ENCODE measurements at regions not wholly inside any gene's neighbourhood (a gene's known extent, or its start where the extent isn't known, plus 50 kb on each side); places are given as distances from the start of the nearest gene placed in this dataset.

DNA sequence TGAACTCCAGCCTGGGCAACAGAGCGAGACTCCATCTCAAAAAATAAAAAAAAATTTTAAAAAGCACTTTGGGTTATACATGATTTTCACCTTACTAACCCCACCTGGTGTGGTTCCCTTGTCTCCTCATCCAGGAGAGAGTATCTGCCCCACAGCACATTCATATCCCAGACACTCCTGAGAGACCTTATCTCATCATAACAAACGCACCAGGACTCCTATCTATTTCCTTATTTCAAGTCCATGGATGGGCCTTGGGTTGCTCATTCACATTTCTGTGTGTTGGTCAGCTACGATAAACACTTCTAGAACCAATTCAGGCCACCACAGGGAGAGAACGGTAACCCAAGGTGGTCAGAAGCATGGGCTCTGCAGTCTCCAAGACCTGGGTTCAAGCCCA lies 88.6 kb upstream of the SPATA12 start:
- H3K27me3 Mint-ChIP-seq = no peaks in the 10 kb centered on the region

DNA sequence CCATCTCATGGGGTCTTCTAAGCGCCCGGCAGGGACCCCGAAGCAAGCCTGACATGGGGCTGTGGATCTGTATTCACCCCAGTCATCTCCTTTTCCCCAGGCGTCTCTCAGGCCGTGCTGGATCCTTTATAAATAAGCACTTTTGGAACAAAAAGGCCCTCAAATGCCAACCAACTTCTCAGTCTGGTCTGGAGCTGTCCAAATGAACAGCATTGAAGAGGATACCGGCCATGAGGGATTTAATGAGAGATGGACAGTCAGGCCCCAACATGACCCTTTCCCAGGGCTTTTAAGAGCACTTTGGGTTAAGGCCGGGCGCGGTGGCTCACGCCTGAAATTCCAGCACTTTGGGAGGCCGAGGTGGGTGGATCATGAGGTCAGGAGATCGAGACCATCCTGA lies 89.2 kb upstream of the SPATA12 start:
- H3K27ac Mint-ChIP-seq = no peak overlapping the region
- POLR2A ChIA-PET = no interaction called here

More for the DNA sequence above, 88.6 kb upstream of the SPATA12 start:
- Mint-ChIP-seq H3K27ac (no peak overlapping the region), H3K9me3 (peaks cover 2% of the 10 kb centered on the region), H3K4me3 (no peak overlapping the region), H3K36me3 (ENCODE audit: low read depth) (no peaks in the 10 kb centered on the region), H3K4me1 (ENCODE audit: low read depth) (peaks cover 8% of the 10 kb centered on the region)
- intact Hi-C loops (cut with micrococcal nuclease) = no loop called here
- ChIA-PET POLR2A (interaction anchor here (1.2 to 1.4 kb wide), 2 partner anchors 13 to 46 kb away, joined by 3 read pairs; no protein-coding TSS in a partner anchor), CTCF (interaction anchor here (0.8 to 3.0 kb wide), 4 partner anchors 16 to 270 kb away, joined by 3 to 21 read pairs (median 5); no protein-coding TSS in a partner anchor)
- ATAC-seq (no peak), DNase-seq (no peak)
- TF ChIP-seq, protein P1, sequence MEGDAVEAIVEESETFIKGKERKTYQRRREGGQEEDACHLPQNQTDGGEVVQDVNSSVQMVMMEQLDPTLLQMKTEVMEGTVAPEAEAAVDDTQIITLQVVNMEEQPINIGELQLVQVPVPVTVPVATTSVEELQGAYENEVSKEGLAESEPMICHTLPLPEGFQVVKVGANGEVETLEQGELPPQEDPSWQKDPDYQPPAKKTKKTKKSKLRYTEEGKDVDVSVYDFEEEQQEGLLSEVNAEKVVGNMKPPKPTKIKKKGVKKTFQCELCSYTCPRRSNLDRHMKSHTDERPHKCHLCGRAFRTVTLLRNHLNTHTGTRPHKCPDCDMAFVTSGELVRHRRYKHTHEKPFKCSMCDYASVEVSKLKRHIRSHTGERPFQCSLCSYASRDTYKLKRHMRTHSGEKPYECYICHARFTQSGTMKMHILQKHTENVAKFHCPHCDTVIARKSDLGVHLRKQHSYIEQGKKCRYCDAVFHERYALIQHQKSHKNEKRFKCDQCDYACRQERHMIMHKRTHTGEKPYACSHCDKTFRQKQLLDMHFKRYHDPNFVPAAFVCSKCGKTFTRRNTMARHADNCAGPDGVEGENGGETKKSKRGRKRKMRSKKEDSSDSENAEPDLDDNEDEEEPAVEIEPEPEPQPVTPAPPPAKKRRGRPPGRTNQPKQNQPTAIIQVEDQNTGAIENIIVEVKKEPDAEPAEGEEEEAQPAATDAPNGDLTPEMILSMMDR (IDR thresholded peaks at IDR 0.05) = no peak

DNA sequence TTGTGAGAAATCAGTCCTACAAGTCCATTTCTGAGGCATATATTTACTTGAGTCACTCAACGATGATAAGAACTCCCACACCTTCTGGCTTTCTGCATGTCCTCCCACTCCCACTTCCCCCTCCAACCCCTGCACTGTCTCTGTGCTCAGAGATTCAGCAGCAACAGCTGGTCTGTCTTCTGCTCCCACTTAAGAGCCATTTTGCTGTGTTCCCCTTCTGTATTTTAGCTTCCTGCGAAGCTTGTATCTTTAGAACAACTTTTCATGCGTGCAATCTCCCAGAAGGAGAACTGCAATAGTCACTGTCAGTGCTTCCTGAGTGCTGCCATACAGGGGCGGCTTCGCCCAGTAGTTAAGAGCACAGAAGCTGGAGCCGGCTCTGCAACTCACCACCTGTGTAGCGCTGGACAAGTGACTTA lies 90.0 kb upstream of the SPATA12 start:
- CTCF ChIA-PET = interaction anchor here (0.7 to 3.0 kb wide), 5 partner anchors 17 to 276 kb away, joined by 3 to 21 read pairs (median 4); no protein-coding TSS in a partner anchor
- Mint-ChIP-seq H3K27ac (no peak overlapping the region), H3K4me3 (no peak overlapping the region), H3K4me1 (ENCODE audit: low read depth) (peaks cover 8% of the 10 kb centered on the region), H3K9me3 (peaks cover 2% of the 10 kb centered on the region), H3K36me3 (ENCODE audit: low read depth) (no peaks in the 10 kb centered on the region), H3K27me3 (no peaks in the 10 kb centered on the region)
- ATAC-seq = no peak
- intact Hi-C loops (cut with micrococcal nuclease) = no loop called here
- TF ChIP-seq, protein P1 (IDR thresholded peaks at IDR 0.05) = no peak
- POLR2A ChIA-PET = interaction anchor here (0.8 to 1.3 kb wide), 3 partner anchors 9 to 33 kb away, joined by 4 read pairs; no protein-coding TSS in a partner anchor
- peak; percentile 20 for DNase-seq

More for the DNA sequence above, 89.2 kb upstream of the SPATA12 start:
- no peak overlapping the region for H3K4me3 Mint-ChIP-seq
- intact Hi-C loops (cut with micrococcal nuclease) = no loop called here
- TF ChIP-seq, protein P1 (IDR thresholded peaks at IDR 0.05) = no peak
- ATAC-seq = no peak
- CTCF ChIA-PET = interaction anchor here (1.4 to 3.0 kb wide), 3 partner anchors 17 to 269 kb away, joined by 3 to 21 read pairs (median 7); no protein-coding TSS in a partner anchor
- peaks cover 2% of the 10 kb centered on the region for H3K9me3 Mint-ChIP-seq
- H3K4me1 Mint-ChIP-seq (ENCODE audit: low read depth) = peaks cover 8% of the 10 kb centered on the region
- H3K36me3 Mint-ChIP-seq (ENCODE audit: low read depth) = no peaks in the 10 kb centered on the region
- H3K27me3 Mint-ChIP-seq = no peaks in the 10 kb centered on the region
- no peak for DNase-seq

DNA sequence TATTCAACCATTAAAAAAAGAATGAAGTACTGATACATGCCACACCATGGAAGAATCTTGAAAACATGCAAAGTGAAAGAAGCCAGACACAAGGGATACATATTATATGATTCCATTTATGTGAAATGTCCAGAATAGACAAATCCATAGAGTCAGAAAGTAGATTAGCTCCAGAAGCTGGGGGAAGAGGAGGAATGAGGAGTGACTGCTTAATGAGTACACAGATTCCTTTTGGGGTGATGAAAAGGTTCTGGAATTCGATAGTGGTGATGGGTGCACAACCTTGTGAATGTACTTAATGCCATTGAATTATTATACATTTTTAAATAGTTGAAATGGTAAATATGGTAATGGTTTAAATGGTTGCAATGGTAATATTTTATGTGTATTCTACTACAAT lies 90.6 kb upstream of the SPATA12 start:
- TF ChIP-seq, protein P1 (IDR thresholded peaks at IDR 0.05) = no peak
- no peak overlapping the region for H3K27ac Mint-ChIP-seq
- intact Hi-C loops (cut with micrococcal nuclease) = no loop called here
- no peak for DNase-seq
- ChIA-PET CTCF (interaction anchor here (0.7 to 3.0 kb wide), 4 partner anchors 18 to 275 kb away, joined by 3 to 21 read pairs (median 6); no protein-coding TSS in a partner anchor), POLR2A (interaction anchor here (0.9 to 1.3 kb wide), 2 partner anchors 8 to 32 kb away, joined by 4 read pairs; no protein-coding TSS in a partner anchor)
- H3K36me3 Mint-ChIP-seq (ENCODE audit: low read depth) = no peaks in the 10 kb centered on the region
- ATAC-seq = no peak
- no peak overlapping the region for H3K4me3 Mint-ChIP-seq
- peaks cover 8% of the 10 kb centered on the region for H3K4me1 Mint-ChIP-seq (ENCODE audit: low read depth)
- peaks cover 2% of the 10 kb centered on the region for H3K9me3 Mint-ChIP-seq
- H3K27me3 Mint-ChIP-seq = no peaks in the 10 kb centered on the region

DNA sequence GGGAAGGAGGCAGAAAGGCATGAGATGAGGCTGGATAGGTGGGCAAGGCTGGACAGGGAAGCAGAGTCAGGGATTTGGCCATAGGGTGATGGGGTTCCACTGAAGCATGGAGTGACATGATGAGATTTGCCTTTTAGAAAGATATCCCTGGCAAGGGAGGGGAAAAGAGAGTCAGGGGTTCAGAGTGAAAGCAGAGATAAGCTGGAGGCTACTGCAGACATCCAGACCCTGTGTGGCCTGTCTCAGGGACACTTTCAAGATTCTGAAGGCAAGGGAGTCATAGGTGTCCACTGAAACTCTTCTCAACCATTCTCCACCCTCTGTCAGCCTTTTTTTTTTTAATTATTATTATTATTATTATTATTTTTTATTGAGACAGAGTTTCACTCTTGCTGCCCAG lies 94.0 kb upstream of the SPATA12 start:
- ChIA-PET POLR2A (no interaction called here), CTCF (interaction anchor here (0.6 to 0.9 kb wide), 3 partner anchors 22 to 289 kb away, joined by 3 to 4 read pairs (median 3); no protein-coding TSS in a partner anchor)
- Mint-ChIP-seq H3K4me3 (no peak overlapping the region), H3K27ac (no peak overlapping the region), H3K27me3 (no peaks in the 10 kb centered on the region), H3K4me1 (ENCODE audit: low read depth) (peaks cover 8% of the 10 kb centered on the region), H3K9me3 (no peaks in the 10 kb centered on the region), H3K36me3 (ENCODE audit: low read depth) (peaks cover 3% of the 10 kb centered on the region)
- intact Hi-C loops (cut with micrococcal nuclease) = no loop called here
- no peak for DNase-seq
- TF ChIP-seq, protein P1 (IDR thresholded peaks at IDR 0.05) = no peak
- peak; percentile 49 for ATAC-seq
